ENCODE measurements at regions not wholly inside any gene's neighbourhood (a gene's known extent, or its start where the extent isn't known, plus 50 kb on each side); places are given as distances from the start of the nearest gene placed in this dataset.

- TF ChIP-seq ZBTB17 (tag by site-specific recombination; IDR thresholded peaks at IDR 0.05) (no peak), ZNF132 (tag by site-specific recombination; IDR thresholded peaks at IDR 0.05; ENCODE audit: borderline replicate concordance) (no peak), CTCF (tag by site-specific recombination; IDR thresholded peaks at IDR 0.05) (no peak), MYNN (tag by site-specific recombination; IDR thresholded peaks at IDR 0.05; ENCODE audit: borderline replicate concordance) (no peak), ZNF112 (tag by site-specific recombination; IDR thresholded peaks at IDR 0.05) (no peak), ZBTB8A (tag by site-specific recombination; IDR thresholded peaks at IDR 0.05) (no peak), ZNF449 (tag by site-specific recombination; IDR thresholded peaks at IDR 0.05) (no peak), KLF10 (tag by site-specific recombination; IDR thresholded peaks at IDR 0.05) (no peak), ZNF488 (tag by site-specific recombination; IDR thresholded peaks at IDR 0.05) (no peak)
Observed at GRCh38 chr10:6711408-6711841, 131.3 kb upstream of the PRKCQ start.

Measured in HEK293 (cell line).